Stomach (tissue), 4 donors: ENCODE measurements at regions not wholly inside any gene's neighbourhood (a gene's known extent, or its start where the extent isn't known, plus 50 kb on each side); places are given as distances from the start of the nearest gene placed in this dataset.

Experiments
- EP300 ChIP-seq: sonication (generic); formaldehyde crosslinking; IDR thresholded peaks from one replicate; pipeline ENCODE4 v1.6.1; 2017; ENCODE audit warnings: antibody characterized with exemption
- POLR2A ChIP-seq, 4 donors: fragments of 450-650 bp; IDR thresholded peaks; one replicate each; pipeline ENCODE4 v1.6.1; 2016; ENCODE audit warnings: antibody characterized with exemption in 4 of 4, control low read depth in 2 of 4, mild to moderate bottlenecking in 1 of 4, moderate library complexity in 1 of 4
- TF ChIP-seq, protein P1 (sequence below), 7 experiments: fragments of 450-650 bp in 4 of 7; fragments of 200-600 bp in 3 of 7; sonication (generic) in 3 of 7; IDR thresholded peaks; one replicate each; pipeline ENCODE4 v1.5.1; 2016 to 2019; ENCODE audit warnings: antibody characterized with exemption in 7 of 7, control low read depth in 2 of 7, mild to moderate bottlenecking in 1 of 7

DNA sequence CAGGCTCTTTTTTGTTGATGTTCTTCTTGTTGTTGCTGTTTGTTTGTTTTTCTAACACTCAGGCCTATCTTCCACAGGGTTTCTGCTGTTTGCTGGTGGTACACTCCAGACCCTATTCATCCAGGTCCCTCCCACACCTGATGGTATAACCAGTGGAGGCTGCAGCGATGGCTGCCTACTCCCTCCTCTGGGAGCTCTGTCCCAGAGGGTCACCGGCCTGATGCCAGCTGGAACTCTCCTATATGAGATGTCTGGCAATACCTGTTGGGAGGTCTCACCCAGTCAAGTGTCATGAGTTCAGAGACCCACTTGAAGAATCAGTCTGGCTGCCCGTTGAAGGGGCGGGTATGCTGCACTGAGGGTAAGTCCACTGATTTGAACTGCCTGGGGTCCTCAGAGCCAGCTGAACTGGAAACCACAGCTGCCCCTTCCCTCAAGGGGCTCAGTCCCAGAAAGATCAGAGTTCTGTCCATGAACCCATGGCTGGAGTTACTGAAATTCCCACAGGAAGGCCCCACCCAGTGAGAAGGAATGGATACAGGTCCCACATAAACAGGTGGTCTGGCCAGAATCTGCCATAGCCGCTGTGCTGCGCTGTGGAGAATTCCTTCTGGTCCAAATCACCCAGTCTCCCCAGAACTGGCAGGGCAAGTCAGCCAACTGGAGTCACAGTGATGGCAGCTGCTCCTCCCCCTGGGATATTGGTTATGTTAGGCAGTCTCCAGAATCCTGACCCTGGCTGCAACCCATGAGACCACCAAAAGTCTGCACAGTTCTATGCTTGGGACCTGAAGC is 664.4 kb downstream of the FRK start:
- TF ChIP-seq, protein P1, sequence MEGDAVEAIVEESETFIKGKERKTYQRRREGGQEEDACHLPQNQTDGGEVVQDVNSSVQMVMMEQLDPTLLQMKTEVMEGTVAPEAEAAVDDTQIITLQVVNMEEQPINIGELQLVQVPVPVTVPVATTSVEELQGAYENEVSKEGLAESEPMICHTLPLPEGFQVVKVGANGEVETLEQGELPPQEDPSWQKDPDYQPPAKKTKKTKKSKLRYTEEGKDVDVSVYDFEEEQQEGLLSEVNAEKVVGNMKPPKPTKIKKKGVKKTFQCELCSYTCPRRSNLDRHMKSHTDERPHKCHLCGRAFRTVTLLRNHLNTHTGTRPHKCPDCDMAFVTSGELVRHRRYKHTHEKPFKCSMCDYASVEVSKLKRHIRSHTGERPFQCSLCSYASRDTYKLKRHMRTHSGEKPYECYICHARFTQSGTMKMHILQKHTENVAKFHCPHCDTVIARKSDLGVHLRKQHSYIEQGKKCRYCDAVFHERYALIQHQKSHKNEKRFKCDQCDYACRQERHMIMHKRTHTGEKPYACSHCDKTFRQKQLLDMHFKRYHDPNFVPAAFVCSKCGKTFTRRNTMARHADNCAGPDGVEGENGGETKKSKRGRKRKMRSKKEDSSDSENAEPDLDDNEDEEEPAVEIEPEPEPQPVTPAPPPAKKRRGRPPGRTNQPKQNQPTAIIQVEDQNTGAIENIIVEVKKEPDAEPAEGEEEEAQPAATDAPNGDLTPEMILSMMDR (IDR thresholded peaks at IDR 0.05) = no peak
- TF ChIP-seq POLR2A (IDR thresholded peaks at IDR 0.05) (no peak), EP300 (no peak)
